SK-N-SH treated with all-trans-retinoic acid at 6 μM for 48 hours (cell line): ENCODE measurements at regions not wholly inside any gene's neighbourhood (a gene's known extent, or its start where the extent isn't known, plus 50 kb on each side); places are given as distances from the start of the nearest gene placed in this dataset.
"Not testable (repeated sequence)": the region's sequence is repeated elsewhere in the genome, so short reads cannot be mapped to it uniquely, and the experiment has no call there.

Experiments
- ATAC-seq: fragments of 200-7000 bp; cut with Tn5 transposase; 3 replicates; pipeline ENCODE4 v1.9.1; 2020; ENCODE audit warnings: mild to moderate bottlenecking, moderate library complexity
- ARNTL ChIP-seq: fragments of 450-650 bp; formaldehyde crosslinking; IDR thresholded peaks from 2 replicates; pipeline ENCODE4 v1.5.0; 2020; ENCODE audit warnings: low read depth, mild to moderate bottlenecking, moderate library complexity, borderline replicate concordance
- BACH2 ChIP-seq: fragments of 250-450 bp; sonication (Bioruptor Pico); IDR thresholded peaks from 2 replicates; pipeline ENCODE4 v1.9.0; 2021; ENCODE audit warnings: mild to moderate bottlenecking, borderline replicate concordance
- CSDC2 ChIP-seq: fragments of 250-450 bp; sonication (Bioruptor Pico); IDR thresholded peaks from 2 replicates; pipeline ENCODE4 v1.5.0; 2020; ENCODE audit warnings: mild to moderate bottlenecking, moderate library complexity
- CSRNP3 ChIP-seq: fragments of 250-450 bp; sonication (Bioruptor Pico); IDR thresholded peaks from 2 replicates; pipeline ENCODE4 v1.5.1; 2021; ENCODE audit warnings: mild to moderate bottlenecking, moderate library complexity
- ESRRG ChIP-seq: fragments of 250-450 bp; sonication (Bioruptor Pico); IDR thresholded peaks from 2 replicates; pipeline ENCODE4 v1.6.1; 2021; ENCODE audit warnings: mild to moderate bottlenecking
- GLIS3 ChIP-seq: fragments of 250-450 bp; sonication (Bioruptor Pico); IDR thresholded peaks from 2 replicates; pipeline ENCODE4 v1.5.0; 2020; ENCODE audit warnings: mild to moderate bottlenecking, moderate library complexity
- ISL1 ChIP-seq: fragments of 250-450 bp; sonication (Bioruptor Pico); IDR thresholded peaks from 2 replicates; pipeline ENCODE4 v2.1.2; 2022; ENCODE audit warnings: mild to moderate bottlenecking, moderate library complexity
- OSR1 ChIP-seq: fragments of 250-450 bp; sonication (Bioruptor Pico); IDR thresholded peaks from 2 replicates; pipeline ENCODE4 v1.8.0; 2022; ENCODE audit warnings: moderate library complexity, mild to moderate bottlenecking, inconsistent platforms
- POU6F1 ChIP-seq: fragments of 250-450 bp; sonication (Bioruptor Pico); IDR thresholded peaks from 2 replicates; pipeline ENCODE4 v1.8.0; 2021; ENCODE audit warnings: low read depth, mild to moderate bottlenecking, moderate library complexity, borderline replicate concordance
- PPARA ChIP-seq: fragments of 250-450 bp; sonication (Bioruptor Pico); IDR thresholded peaks from 2 replicates; pipeline ENCODE4 v1.5.0; 2020; ENCODE audit warnings: mild to moderate bottlenecking, borderline replicate concordance
- RARB ChIP-seq: fragments of 250-450 bp; sonication (Bioruptor Pico); IDR thresholded peaks from 2 replicates; pipeline ENCODE4 v1.8.0; 2021; ENCODE audit warnings: mild to moderate bottlenecking, moderate library complexity
- SNAI2 ChIP-seq: fragments of 250-450 bp; sonication (Bioruptor Pico); IDR thresholded peaks from 2 replicates; pipeline ENCODE4 v1.5.0; 2020; ENCODE audit warnings: mild to moderate bottlenecking, moderate library complexity
- TCF4 ChIP-seq: fragments of 250-450 bp; sonication (Bioruptor Pico); IDR thresholded peaks from 2 replicates; pipeline ENCODE4 v1.8.0; 2021; ENCODE audit warnings: mild to moderate bottlenecking, moderate library complexity, borderline replicate concordance
- TOX ChIP-seq: fragments of 250-450 bp; sonication (Bioruptor Pico); IDR thresholded peaks from 2 replicates; pipeline ENCODE4 v1.8.0; 2021; ENCODE audit warnings: mild to moderate bottlenecking, moderate library complexity, borderline replicate concordance
- ZC3H10 ChIP-seq: fragments of 250-450 bp; sonication (Bioruptor Pico); IDR thresholded peaks from 2 replicates; pipeline ENCODE4 v1.5.1; 2021; ENCODE audit warnings: mild to moderate bottlenecking, moderate library complexity
- ZFP3 ChIP-seq: fragments of 250-450 bp; sonication (Bioruptor Pico); IDR thresholded peaks from 2 replicates; pipeline ENCODE4 v1.5.0; 2020; ENCODE audit warnings: mild to moderate bottlenecking, moderate library complexity
- ZFP30 ChIP-seq: fragments of 450-650 bp; formaldehyde crosslinking; IDR thresholded peaks from 2 replicates; pipeline ENCODE4 v1.5.0; 2022; ENCODE audit warnings: mild to moderate bottlenecking, moderate library complexity
- ZNF565 ChIP-seq: fragments of 450-650 bp; formaldehyde crosslinking; conservative IDR thresholded peaks from 2 replicates; pipeline ENCODE4 v1.5.0; 2020; ENCODE audit warnings: low read depth, mild to moderate bottlenecking, moderate library complexity
- ZNF70 ChIP-seq: fragments of 450-650 bp; formaldehyde crosslinking; IDR thresholded peaks from 2 replicates; pipeline ENCODE4 v1.5.0; 2020; ENCODE audit warnings: mild to moderate bottlenecking, moderate library complexity
- ZNF8 ChIP-seq: fragments of 450-650 bp; formaldehyde crosslinking; IDR thresholded peaks from 2 replicates; pipeline ENCODE4 v1.5.0; 2020; ENCODE audit warnings: mild to moderate bottlenecking, moderate library complexity
- TF ChIP-seq, protein P1 (sequence below): fragments of 250-450 bp; sonication (Bioruptor Pico); IDR thresholded peaks from 2 replicates; pipeline ENCODE4 v1.8.0; 2020; ENCODE audit warnings: mild to moderate bottlenecking, moderate library complexity, borderline replicate concordance
- TF ChIP-seq, protein P2 (sequence below): fragments of 250-450 bp; sonication (Bioruptor Pico); IDR thresholded peaks from 2 replicates; pipeline ENCODE4 v1.5.1; 2020; ENCODE audit warnings: low read depth, mild to moderate bottlenecking, moderate library complexity

- TF ChIP-seq ZNF70 (CRISPR knock-in tag), result no peak
- no peak for TF ChIP-seq ZFP3 (CRISPR knock-in tag)
- TF ChIP-seq ZFP30 (CRISPR knock-in tag), result no peak
- TF ChIP-seq ESRRG (CRISPR knock-in tag), result no peak
- TF ChIP-seq PPARA (CRISPR knock-in tag), result no peak
- no peak for TF ChIP-seq TOX (CRISPR knock-in tag)
- TF ChIP-seq OSR1 (CRISPR knock-in tag), result no peak
- TF ChIP-seq BACH2 (CRISPR knock-in tag), result no peak
- no peak for TF ChIP-seq GLIS3
- TF ChIP-seq, protein P1, sequence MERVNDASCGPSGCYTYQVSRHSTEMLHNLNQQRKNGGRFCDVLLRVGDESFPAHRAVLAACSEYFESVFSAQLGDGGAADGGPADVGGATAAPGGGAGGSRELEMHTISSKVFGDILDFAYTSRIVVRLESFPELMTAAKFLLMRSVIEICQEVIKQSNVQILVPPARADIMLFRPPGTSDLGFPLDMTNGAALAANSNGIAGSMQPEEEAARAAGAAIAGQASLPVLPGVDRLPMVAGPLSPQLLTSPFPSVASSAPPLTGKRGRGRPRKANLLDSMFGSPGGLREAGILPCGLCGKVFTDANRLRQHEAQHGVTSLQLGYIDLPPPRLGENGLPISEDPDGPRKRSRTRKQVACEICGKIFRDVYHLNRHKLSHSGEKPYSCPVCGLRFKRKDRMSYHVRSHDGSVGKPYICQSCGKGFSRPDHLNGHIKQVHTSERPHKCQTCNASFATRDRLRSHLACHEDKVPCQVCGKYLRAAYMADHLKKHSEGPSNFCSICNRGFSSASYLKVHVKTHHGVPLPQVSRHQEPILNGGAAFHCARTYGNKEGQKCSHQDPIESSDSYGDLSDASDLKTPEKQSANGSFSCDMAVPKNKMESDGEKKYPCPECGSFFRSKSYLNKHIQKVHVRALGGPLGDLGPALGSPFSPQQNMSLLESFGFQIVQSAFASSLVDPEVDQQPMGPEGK, result no peak
- TF ChIP-seq, all 23 proteins: peak for 0
- ATAC-seq, result no peak
Observed at GRCh38 chr5:171544913-171545765, 125.7 kb downstream of the FGF18 start.

- TF ChIP-seq ZNF70 (CRISPR knock-in tag) (no peak), PPARA (CRISPR knock-in tag) (no peak), RARB (CRISPR knock-in tag) (no peak), CSDC2 (CRISPR knock-in tag) (no peak), ZNF565 (CRISPR knock-in tag) (no peak), ZNF8 (CRISPR knock-in tag) (no peak), CSRNP3 (CRISPR knock-in tag) (no peak), OSR1 (CRISPR knock-in tag) (no peak), ZFP3 (CRISPR knock-in tag) (no peak), BACH2 (CRISPR knock-in tag) (no peak), ESRRG (CRISPR knock-in tag) (no peak), TOX (CRISPR knock-in tag) (no peak), ZC3H10 (CRISPR knock-in tag) (no peak)
- TF ChIP-seq, protein P1, result no peak
- no peak for ATAC-seq
Observed at GRCh38 chr5:171549274-171549673, 129.8 kb downstream of the FGF18 start.

- not testable (repeated sequence) for ATAC-seq
Observed at GRCh38 chr5:171553817-171554216, 134.4 kb downstream of the FGF18 start.

DNA sequence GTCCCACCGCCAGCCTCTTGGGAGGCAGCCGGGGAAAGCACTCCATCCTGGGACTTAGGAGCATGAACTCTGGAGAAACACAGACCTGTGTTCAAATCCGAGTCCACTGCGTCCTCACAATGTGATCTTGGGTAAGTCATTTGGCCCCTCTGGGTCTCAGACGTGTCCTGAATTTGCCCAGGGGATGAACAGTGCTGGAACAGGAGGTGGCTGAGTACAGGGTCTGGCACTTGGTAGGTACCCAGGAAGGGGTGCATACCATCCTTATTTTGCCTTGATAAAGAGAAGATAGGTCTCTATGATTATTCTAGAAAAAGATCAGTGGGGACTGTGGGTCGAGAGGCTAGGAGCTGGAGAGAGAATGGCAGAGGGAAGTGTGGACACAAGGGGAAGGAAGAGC is 135.7 kb downstream of the FGF18 start:
- ATAC-seq, result no peak
- TF ChIP-seq OSR1 (CRISPR knock-in tag) (no peak), CSDC2 (CRISPR knock-in tag) (no peak), ARNTL (CRISPR knock-in tag) (no peak), ISL1 (no peak), PPARA (CRISPR knock-in tag) (no peak), TCF4 (CRISPR knock-in tag) (no peak), RARB (CRISPR knock-in tag) (no peak), TOX (CRISPR knock-in tag) (no peak), ESRRG (CRISPR knock-in tag) (no peak), POU6F1 (CRISPR knock-in tag) (no peak), SNAI2 (CRISPR knock-in tag) (no peak)
- TF ChIP-seq, protein P2, sequence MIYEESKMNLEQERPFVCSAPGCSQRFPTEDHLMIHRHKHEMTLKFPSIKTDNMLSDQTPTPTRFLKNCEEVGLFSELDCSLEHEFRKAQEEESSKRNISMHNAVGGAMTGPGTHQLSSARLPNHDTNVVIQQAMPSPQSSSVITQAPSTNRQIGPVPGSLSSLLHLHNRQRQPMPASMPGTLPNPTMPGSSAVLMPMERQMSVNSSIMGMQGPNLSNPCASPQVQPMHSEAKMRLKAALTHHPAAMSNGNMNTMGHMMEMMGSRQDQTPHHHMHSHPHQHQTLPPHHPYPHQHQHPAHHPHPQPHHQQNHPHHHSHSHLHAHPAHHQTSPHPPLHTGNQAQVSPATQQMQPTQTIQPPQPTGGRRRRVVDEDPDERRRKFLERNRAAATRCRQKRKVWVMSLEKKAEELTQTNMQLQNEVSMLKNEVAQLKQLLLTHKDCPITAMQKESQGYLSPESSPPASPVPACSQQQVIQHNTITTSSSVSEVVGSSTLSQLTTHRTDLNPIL (CRISPR knock-in tag), result no peak
- TF ChIP-seq, protein P1, result no peak
- TF ChIP-seq, all 23 proteins: peak for 0
